Trophoblast cell (in vitro differentiated cells and primary cell): ENCODE measurements at regions not wholly inside any gene's neighbourhood (a gene's known extent, or its start where the extent isn't known, plus 50 kb on each side); places are given as distances from the start of the nearest gene placed in this dataset.

Experiments used
- DNase-seq, 2 donors: peaks; one replicate each; pipeline ENCODE4 v3.0.0-alpha.2; 2016
- H2AFZ ChIP-seq: 2 replicates; pipeline ENCODE4 v1.6.1; 2013; ENCODE audit warnings: low read length, moderate library complexity, mild to moderate bottlenecking; ENCODE audit not compliant: insufficient read depth, poor library complexity
- H2AK5ac ChIP-seq: 2 replicates; pipeline ENCODE4 v1.6.1; 2013; ENCODE audit warnings: mild to moderate bottlenecking, low read length
- H2BK120ac ChIP-seq: 2 replicates; pipeline ENCODE4 v1.6.1; 2013; ENCODE audit warnings: low read length, mild to moderate bottlenecking, moderate library complexity; ENCODE audit not compliant: insufficient read depth, poor library complexity
- H2BK12ac ChIP-seq: 2 replicates; pipeline ENCODE4 v1.6.1; 2013; ENCODE audit warnings: mild to moderate bottlenecking, low read length, moderate library complexity
- H2BK5ac ChIP-seq: 2 replicates; pipeline ENCODE4 v1.6.1; 2013; ENCODE audit warnings: low read length, low read depth, moderate library complexity, mild to moderate bottlenecking; ENCODE audit not compliant: poor library complexity
- H3K14ac ChIP-seq: 2 replicates; pipeline ENCODE4 v1.6.1; 2013; ENCODE audit warnings: mild to moderate bottlenecking, low read length
- H3K18ac ChIP-seq: 2 replicates; pipeline ENCODE4 v1.6.1; 2013; ENCODE audit warnings: mild to moderate bottlenecking, low read length
- H3K23ac ChIP-seq: 2 replicates; pipeline ENCODE4 v1.6.1; 2013; ENCODE audit warnings: low read length
- H3K27ac ChIP-seq: 2 replicates; pipeline ENCODE4 v1.5.1; 2013; ENCODE audit warnings: low read depth, mild to moderate bottlenecking, inconsistent platforms, low read length, moderate library complexity
- H3K27me3 ChIP-seq: 2 replicates; pipeline ENCODE4 v1.6.1; 2013; ENCODE audit warnings: inconsistent platforms, mild to moderate bottlenecking, low read length, moderate library complexity; ENCODE audit not compliant: insufficient read depth
- H3K36me3 ChIP-seq, 2 experiments: 1 replicate in 1 of 2; 2 replicates in 1 of 2; pipeline ENCODE4 v1.6.1; 2013; ENCODE audit warnings: low read length in 2 of 2, mild to moderate bottlenecking in 2 of 2, moderate library complexity in 1 of 2; ENCODE audit not compliant: insufficient read depth in 2 of 2, control insufficient read depth in 1 of 2
- H3K4ac ChIP-seq: 2 replicates; pipeline ENCODE4 v1.6.1; 2013; ENCODE audit warnings: low read depth, mild to moderate bottlenecking, low read length, moderate library complexity
- H3K4me1 ChIP-seq, 2 experiments: 1 replicate in 1 of 2; 2 replicates in 1 of 2; pipeline ENCODE4 v1.6.1; 2013; ENCODE audit warnings: low read length in 2 of 2, mild to moderate bottlenecking in 2 of 2, moderate library complexity in 1 of 2; ENCODE audit not compliant: insufficient read depth in 2 of 2, control insufficient read depth in 1 of 2
- H3K4me2 ChIP-seq: 2 replicates; pipeline ENCODE4 v1.6.1; 2013; ENCODE audit warnings: inconsistent platforms, mild to moderate bottlenecking, low read length, moderate library complexity
- H3K4me3 ChIP-seq: 2 replicates; pipeline ENCODE4 v1.5.1; 2013; ENCODE audit warnings: mild to moderate bottlenecking, low read depth, low read length, inconsistent platforms
- H3K79me1 ChIP-seq: one replicate; pipeline ENCODE4 v1.6.1; 2013; ENCODE audit warnings: low read length
- H3K79me2 ChIP-seq: 2 replicates; pipeline ENCODE4 v1.6.1; 2013; ENCODE audit warnings: low read length, mild to moderate bottlenecking; ENCODE audit not compliant: control insufficient read depth, insufficient read depth, poor library complexity
- H3K9ac ChIP-seq: 2 replicates; pipeline ENCODE4 v1.6.1; 2013; ENCODE audit warnings: mild to moderate bottlenecking, low read length
- H3K9me3 ChIP-seq: 2 replicates; pipeline ENCODE4 v1.6.1; 2013; ENCODE audit warnings: low read depth, mild to moderate bottlenecking, control low read depth, inconsistent platforms, low read length; ENCODE audit not compliant: insufficient read depth
- H4K12ac ChIP-seq: 2 replicates; pipeline ENCODE4 v1.6.1; 2013; ENCODE audit warnings: low read depth, mild to moderate bottlenecking, low read length, moderate library complexity
- H4K8ac ChIP-seq: 2 replicates; pipeline ENCODE4 v1.6.1; 2013; ENCODE audit warnings: low read depth, mild to moderate bottlenecking, low read length, moderate library complexity
- H4K91ac ChIP-seq: one replicate; pipeline ENCODE4 v1.6.1; 2013; ENCODE audit warnings: low read depth, mild to moderate bottlenecking, low read length, moderate library complexity
- WGBS: extraction: QIAGEN DNeasy Blood & Tissue Kit; methylation state at CpG from one replicate; pipeline ENCODE4 v1.1.7; 2013; ENCODE audit warnings: missing lambda C conversion rate; ENCODE audit not compliant: insufficient read length, insufficient coverage; ENCODE audit errors: extremely low coverage; 5-methylcytosine and 5-hydroxymethylcytosine counted together

- H3K4ac ChIP-seq: no peak overlapping the region
- no peak overlapping the region for H4K12ac ChIP-seq
- H3K23ac ChIP-seq: no peak overlapping the region
- no peak overlapping the region for H2AFZ ChIP-seq
- H3K9ac ChIP-seq: no peak overlapping the region
- no peak for DNase-seq
- H2BK12ac ChIP-seq: no peak overlapping the region
- no CpG with 5 or more reads among the region's 4 CpGs for WGBS
- no peak overlapping the region for H2AK5ac ChIP-seq
- H4K8ac ChIP-seq: no peak overlapping the region
- H3K36me3 ChIP-seq: no peaks in the 10 kb centered on the region
- no peak overlapping the region for H2BK5ac ChIP-seq
- H3K4me3 ChIP-seq: no peak overlapping the region
- no peaks in the 10 kb centered on the region for H3K79me2 ChIP-seq
- H3K79me1 ChIP-seq: no peaks in the 10 kb centered on the region
- no peak overlapping the region for H4K91ac ChIP-seq
- H3K18ac ChIP-seq: no peak overlapping the region
- no peaks in the 10 kb centered on the region for H3K27me3 ChIP-seq
- H3K14ac ChIP-seq: no peak overlapping the region
- H3K9me3 ChIP-seq: no peaks in the 10 kb centered on the region
- H3K4me1 ChIP-seq: no peaks in the 10 kb centered on the region
- no peak overlapping the region for H3K4me2 ChIP-seq
- H3K27ac ChIP-seq: no peak overlapping the region
- H2BK120ac ChIP-seq: no peak overlapping the region
These were observed 952.5 kb upstream of the ATXN7L3B start for GRCh38 chr12:73585136-73585535.

DNA sequence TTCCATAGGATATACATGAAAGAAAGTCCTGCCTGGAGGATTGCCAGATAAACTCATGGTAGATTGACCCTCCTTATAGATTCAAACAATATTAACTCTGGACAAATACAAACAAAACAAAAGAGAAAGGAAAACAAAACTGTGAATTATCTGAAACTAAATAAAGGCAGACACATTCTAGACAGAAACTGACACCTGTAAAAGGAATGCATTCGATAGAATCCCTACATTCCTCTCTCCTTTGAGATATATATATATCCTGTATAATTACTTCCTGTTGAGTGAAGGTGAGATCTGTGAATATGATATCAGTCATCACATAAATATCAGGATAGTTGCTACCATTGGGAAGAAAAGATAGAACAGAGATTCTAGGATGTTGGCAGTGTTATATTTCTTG, 948.4 kb upstream of the ATXN7L3B start:
- Histone ChIP-seq H3K79me1 (no peaks in the 10 kb centered on the region), H4K91ac (no peak overlapping the region), H3K27me3 (no peaks in the 10 kb centered on the region), H3K18ac (no peak overlapping the region), H2BK120ac (no peak overlapping the region), H4K8ac (no peak overlapping the region), H3K36me3 (no peaks in the 10 kb centered on the region), H2BK12ac (no peak overlapping the region), H2AFZ (no peak overlapping the region), H3K9me3 (no peaks in the 10 kb centered on the region), H4K12ac (no peak overlapping the region), H3K23ac (no peak overlapping the region), H3K4me2 (no peak overlapping the region), H3K9ac (no peak overlapping the region), H3K4me3 (no peak overlapping the region), H3K4ac (no peak overlapping the region), H3K79me2 (no peaks in the 10 kb centered on the region), H2AK5ac (no peak overlapping the region), H3K14ac (no peak overlapping the region), H2BK5ac (no peak overlapping the region), H3K4me1 (no peaks in the 10 kb centered on the region), H3K27ac (no peak overlapping the region)
- no peak for DNase-seq
- no CpG with 5 or more reads among the region's 1 CpG for WGBS

DNA sequence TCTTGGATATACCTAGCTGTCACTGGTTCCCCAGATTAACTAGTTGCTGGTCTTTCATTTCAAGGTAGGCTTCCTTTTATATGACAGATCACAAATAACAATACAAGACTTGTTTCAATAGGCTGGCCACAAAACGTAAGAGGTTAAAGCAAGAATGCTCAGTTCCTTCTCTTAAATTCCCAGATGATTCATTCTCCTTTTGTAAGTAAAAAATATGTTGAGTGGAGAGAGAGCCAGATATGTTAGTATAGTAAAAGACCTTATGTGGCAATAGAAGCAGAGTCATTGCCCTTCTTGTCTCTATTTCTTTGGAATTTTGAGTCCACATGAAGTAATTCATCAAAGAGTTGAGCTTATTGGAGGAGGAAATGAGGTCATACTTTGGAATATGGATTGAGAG, 939.0 kb upstream of the ATXN7L3B start:
- no peak overlapping the region for H3K14ac ChIP-seq
- no peaks in the 10 kb centered on the region for H3K79me1 ChIP-seq
- no peak overlapping the region for H3K4me3 ChIP-seq
- H4K12ac ChIP-seq: no peak overlapping the region
- H3K27ac ChIP-seq: no peak overlapping the region
- no peak overlapping the region for H2AK5ac ChIP-seq
- H3K9me3 ChIP-seq: no peaks in the 10 kb centered on the region
- no peaks in the 10 kb centered on the region for H3K4me1 ChIP-seq
- H3K27me3 ChIP-seq: no peaks in the 10 kb centered on the region
- H3K23ac ChIP-seq: no peak overlapping the region
- no peak overlapping the region for H2BK12ac ChIP-seq
- WGBS: no CpG with 5 or more reads among the region's 1 CpG
- no peak overlapping the region for H4K8ac ChIP-seq
- no peak overlapping the region for H3K18ac ChIP-seq
- no peak overlapping the region for H3K9ac ChIP-seq
- peak in 1 of 2 donors; percentile 2 for DNase-seq
- no peaks in the 10 kb centered on the region for H3K79me2 ChIP-seq
- no peak overlapping the region for H2BK120ac ChIP-seq
- H4K91ac ChIP-seq: no peak overlapping the region
- H2BK5ac ChIP-seq: no peak overlapping the region
- H3K36me3 ChIP-seq: no peaks in the 10 kb centered on the region
- H3K4me2 ChIP-seq: no peak overlapping the region
- no peak overlapping the region for H3K4ac ChIP-seq
- H2AFZ ChIP-seq: no peak overlapping the region

DNA sequence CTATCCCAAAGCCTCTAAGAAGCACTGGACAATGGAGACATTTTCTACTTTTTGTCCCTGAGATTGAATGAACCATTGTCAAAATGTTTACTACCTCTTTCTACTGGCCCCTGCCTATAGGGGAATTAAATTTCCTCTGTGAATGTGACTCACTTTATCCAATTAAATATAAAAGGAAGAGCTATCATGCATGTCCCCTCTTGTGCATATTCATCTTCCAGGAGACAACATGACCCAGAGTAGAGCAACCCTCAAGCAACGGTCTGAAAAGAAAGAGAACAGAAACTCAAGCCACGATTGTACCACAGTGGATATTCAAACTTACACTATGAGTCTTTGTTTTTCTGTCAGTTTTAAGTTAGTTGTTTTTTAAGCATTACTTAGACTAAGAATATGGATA, 938.4 kb upstream of the ATXN7L3B start:
- Histone ChIP-seq H2BK12ac (no peak overlapping the region), H3K18ac (no peak overlapping the region), H3K4me3 (no peak overlapping the region), H3K9me3 (no peaks in the 10 kb centered on the region), H2BK120ac (no peak overlapping the region), H2BK5ac (no peak overlapping the region), H3K23ac (no peak overlapping the region), H3K9ac (no peak overlapping the region), H2AK5ac (no peak overlapping the region), H3K4ac (no peak overlapping the region), H3K27me3 (no peaks in the 10 kb centered on the region), H2AFZ (no peak overlapping the region), H3K27ac (no peak overlapping the region), H3K4me1 (no peaks in the 10 kb centered on the region), H4K12ac (no peak overlapping the region), H3K79me1 (no peaks in the 10 kb centered on the region), H3K14ac (no peak overlapping the region), H3K4me2 (no peak overlapping the region), H3K36me3 (no peaks in the 10 kb centered on the region), H3K79me2 (no peaks in the 10 kb centered on the region), H4K8ac (no peak overlapping the region), H4K91ac (no peak overlapping the region)
- WGBS: no CpG with 5 or more reads among the region's 2 CpGs
- no peak for DNase-seq
